GM12873 (cell line): ENCODE measurements at regions not wholly inside any gene's neighbourhood (a gene's known extent, or its start where the extent isn't known, plus 50 kb on each side); places are given as distances from the start of the nearest gene placed in this dataset.

ENCODE experiments used
- CTCF ChIP-seq: IDR thresholded peaks from 2 replicates; pipeline ENCODE4 v1.5.1; 2012; ENCODE audit warnings: low read depth, mild to moderate bottlenecking, moderate library complexity, low read length, control low read depth; ENCODE audit not compliant: insufficient read depth; ENCODE audit errors: missing control alignments

DNA sequence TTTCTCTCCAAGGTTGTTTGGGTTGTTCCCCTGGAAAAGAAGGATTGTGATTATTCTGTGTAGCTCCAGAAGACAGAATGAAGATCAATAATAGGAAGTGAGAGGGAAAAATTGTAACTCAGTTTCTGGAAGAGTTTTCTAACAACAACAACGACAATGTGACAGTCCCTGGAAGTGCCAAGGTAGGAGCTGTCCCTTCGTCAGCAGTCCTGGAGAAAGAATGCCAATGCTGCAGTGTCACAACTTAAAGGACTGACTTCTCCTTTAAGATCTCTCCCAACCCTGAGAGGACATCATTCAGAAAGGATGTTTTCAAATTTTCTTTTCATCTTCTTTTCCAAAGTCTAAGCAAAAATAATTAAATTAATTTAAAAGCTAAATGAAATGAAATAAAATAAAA is 136.4 kb upstream of the GAP43 start:
- no peak for TF ChIP-seq CTCF

DNA sequence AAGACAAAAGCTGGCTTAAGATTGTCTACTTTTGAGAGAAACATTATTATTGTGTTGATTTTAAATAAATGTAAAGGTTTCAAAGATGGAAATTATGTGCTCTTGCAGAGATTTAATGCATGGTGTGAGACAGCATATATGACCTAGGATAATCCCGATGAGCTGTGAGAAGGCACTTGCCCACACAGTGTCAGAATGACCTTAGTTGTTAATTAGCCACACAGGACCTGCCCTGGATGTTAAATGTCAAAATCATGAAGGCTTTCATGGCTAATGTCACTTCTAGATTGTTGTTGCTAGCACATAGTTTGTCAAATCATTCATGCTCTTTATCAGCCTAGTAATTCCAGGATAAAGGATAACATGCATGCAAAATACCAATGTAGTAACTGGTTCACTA is 135.3 kb upstream of the GAP43 start:
- TF ChIP-seq CTCF = no peak

GRCh38 chr3:115488409-115488808 is 134.9 kb upstream of the GAP43 start:
- no peak for TF ChIP-seq CTCF

GRCh38 chr3:115494826-115495225 is 128.5 kb upstream of the GAP43 start:
- no peak for TF ChIP-seq CTCF

- TF ChIP-seq CTCF = no peak
Measured at GRCh38 chr3:115498421-115498820, 124.9 kb upstream of the GAP43 start.

DNA sequence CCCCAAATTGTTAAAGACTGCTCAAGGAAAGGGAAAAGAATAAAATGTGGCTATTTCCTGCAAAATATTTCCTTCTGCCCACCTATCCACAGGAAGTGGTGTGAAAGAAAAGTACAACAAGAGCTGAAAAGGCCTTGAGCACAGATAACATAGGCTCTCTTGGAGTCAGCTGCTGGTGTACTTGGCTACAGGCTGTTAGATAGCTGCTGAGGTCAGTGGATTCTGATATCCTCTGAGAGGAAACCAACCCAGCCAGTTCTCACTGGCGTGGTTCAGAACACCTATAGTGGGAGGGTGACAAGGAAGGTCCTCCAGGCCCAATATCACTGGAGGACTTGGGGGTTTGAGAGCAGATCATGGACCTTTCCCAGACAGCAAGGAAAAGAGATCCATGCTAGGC is 124.4 kb upstream of the GAP43 start:
- no peak for TF ChIP-seq CTCF

GRCh38 chr3:115499666-115500065 is 123.6 kb upstream of the GAP43 start:
- no peak for TF ChIP-seq CTCF

- TF ChIP-seq CTCF = no peak
Measured at GRCh38 chr3:115500795-115501194, 122.5 kb upstream of the GAP43 start.
